ENCODE measurements at regions not wholly inside any gene's neighbourhood (a gene's known extent, or its start where the extent isn't known, plus 50 kb on each side); places are given as distances from the start of the nearest gene placed in this dataset.

GRCh38 chr1:117682372-117682771, 76.5 kb downstream of the TENT5C start:
- TF ChIP-seq CTCF (IDR thresholded peaks at IDR 0.05) (no peak), POLR2A (IDR thresholded peaks at IDR 0.05) (no peak)

Measured in lower leg skin (tissue), 3 donors.